K562 (cell line): ENCODE measurements at regions not wholly inside any gene's neighbourhood (a gene's known extent, or its start where the extent isn't known, plus 50 kb on each side); places are given as distances from the start of the nearest gene placed in this dataset.
A peak's percentile ranks its signal among the peaks of the same experiment; 100 is the strongest.

Experiments
- ATAC-seq: fragments of 200-7000 bp; cut with Tn5 transposase; 3 replicates; pipeline ENCODE4 v1.9.1; 2020; ENCODE audit warnings: moderate library complexity
- BruUV-seq: library from RNA; stranded (reverse); fragments of 400-500 nt; replicated peaks from 2 replicates; lab custom pipeline; 2021; lab: Mats Ljungman, UMichigan
- CTCF ChIA-PET: fragments of 300-600 bp; formaldehyde crosslinking; extraction: SDS; loops from one replicate; lab custom pipeline; 2021; ENCODE audit warnings: low intra/inter-chr PET ratio; lab: Yijun Ruan, JAX
- POLR2A ChIA-PET: fragments of 300-600, 350-650 bp; sonication (Branson Sonifier 250); formaldehyde crosslinking; extraction: SDS; loops from one replicate; lab custom pipeline; 2021; ENCODE audit warnings: antibody characterized with exemption, inconsistent platforms; lab: Yijun Ruan, JAX
- DNase-seq, 4 experiments: peaks; one replicate each; pipeline versions ENCODE4 v3.0.0 to v3.0.0-alpha.2; 2011 to 2018; ENCODE audit warnings: low spot score in 3 of 4, mixed read lengths in 3 of 4; ENCODE audit errors: extremely low read depth in 1 of 4
- FAIRE-seq: peaks from 2 replicates; lab custom pipeline; 2011; peaks lifted over from hg19 to GRCh38; lab: Jason Lieb, UNC
- H2AFZ ChIP-seq: 2 replicates; pipeline ENCODE4 v1.6.0; 2011; ENCODE audit warnings: low read depth, low read length, control low read depth, inconsistent platforms
- H3K27ac ChIP-seq: fragments of 200-600 bp; 3 replicates; pipeline ENCODE4 v1.8.0; 2011; ENCODE audit warnings: low read depth, mild to moderate bottlenecking, control low read depth, inconsistent platforms, low read length, moderate library complexity, mixed read lengths; ENCODE audit errors: extremely low read depth
- H3K27me3 ChIP-seq, 2 experiments: fragments of 300-600 bp in 1 of 2; 2 replicates in 1 of 2; 3 replicates in 1 of 2; pipeline versions ENCODE4 v1.6.0 to v1.8.0; 2011; ENCODE audit warnings: inconsistent platforms in 2 of 2, low read length in 2 of 2, mild to moderate bottlenecking in 1 of 2, mixed read lengths in 1 of 2, moderate library complexity in 1 of 2; ENCODE audit not compliant: control insufficient read depth in 2 of 2, insufficient read depth in 2 of 2
- H3K36me3 ChIP-seq: fragments of 300-600 bp; 3 replicates; pipeline ENCODE4 v1.8.0; 2011; ENCODE audit warnings: mild to moderate bottlenecking, low read length, inconsistent platforms; ENCODE audit not compliant: control insufficient read depth, insufficient read depth
- H3K4me1 ChIP-seq, 2 experiments: fragments of 200-600 bp in 1 of 2; replicated peaks in 1 of 2; 2 replicates in 1 of 2; 3 replicates in 1 of 2; pipeline versions ENCODE4 v1.5.1 to v1.8.0; 2011; ENCODE audit warnings: inconsistent platforms in 2 of 2, low read length in 2 of 2, mild to moderate bottlenecking in 1 of 2, mixed read lengths in 1 of 2, moderate library complexity in 1 of 2; ENCODE audit not compliant: control insufficient read depth in 2 of 2, insufficient read depth in 2 of 2
- H3K4me2 ChIP-seq: 2 replicates; pipeline ENCODE4 v1.6.1; 2011; ENCODE audit warnings: low read length, control low read depth, inconsistent platforms, mixed read lengths; ENCODE audit not compliant: insufficient read depth
- H3K4me3 ChIP-seq: fragments of 200-600 bp; sonication (generic), shearing (Covaris generic); 2 replicates; pipeline ENCODE4 v1.5.1; 2016; ENCODE audit warnings: control low read depth, inconsistent platforms
- H3K79me2 ChIP-seq: fragments of 200-600 bp; 3 replicates; pipeline ENCODE4 v1.8.0; 2011; ENCODE audit warnings: low read length, inconsistent platforms; ENCODE audit not compliant: control insufficient read depth, insufficient read depth
- H3K9ac ChIP-seq, 2 experiments: 2 replicates each; pipeline versions ENCODE4 v1.6.0 to v1.6.1; 2011; ENCODE audit warnings: low read depth in 2 of 2, low read length in 2 of 2, control low read depth in 1 of 2, inconsistent platforms in 1 of 2, mild to moderate bottlenecking in 1 of 2, mixed read lengths in 1 of 2; ENCODE audit not compliant: insufficient read depth in 1 of 2
- H3K9me1 ChIP-seq: one replicate; pipeline ENCODE4 v1.6.0; 2011; ENCODE audit warnings: inconsistent platforms, mild to moderate bottlenecking, low read length, moderate library complexity; ENCODE audit not compliant: control insufficient read depth, insufficient read depth
- H3K9me3 ChIP-seq: replicated peaks from 2 replicates; pipeline ENCODE4 v1.5.1; 2011; ENCODE audit warnings: low read depth, low read length, inconsistent platforms; ENCODE audit not compliant: control insufficient read depth, insufficient read depth
- H4K20me1 ChIP-seq: replicated peaks from 2 replicates; pipeline ENCODE4 v1.6.1; 2011; ENCODE audit warnings: low read length, inconsistent platforms, mixed read lengths; ENCODE audit not compliant: control insufficient read depth, insufficient read depth
- BRCA1 ChIP-seq, 2 experiments: fragments of 450-650 bp in 1 of 2; sonication (generic) in 1 of 2; formaldehyde crosslinking in 1 of 2; IDR thresholded peaks; 2 replicates each; pipeline versions ENCODE4 v1.5.0 to v1.6.1; 2017 to 2020; ENCODE audit warnings: mild to moderate bottlenecking in 1 of 2, missing genetic modification reagents in 1 of 2
- CBX8 ChIP-seq: fragments of 200-600 bp; sonication (generic); IDR thresholded peaks from 2 replicates; pipeline ENCODE4 v1.6.1; 2012; ENCODE audit warnings: borderline replicate concordance, mixed run types, low read depth, mild to moderate bottlenecking, moderate library complexity, mixed read lengths, low read length, control low read depth, inconsistent platforms; ENCODE audit not compliant: poor library complexity, severe bottlenecking; ENCODE audit errors: extremely low read depth
- CXXC5 ChIP-seq: fragments of 250-450 bp; sonication (Bioruptor Pico); IDR thresholded peaks from 2 replicates; pipeline ENCODE4 v1.8.0; 2022; ENCODE audit warnings: inconsistent platforms, mild to moderate bottlenecking, moderate library complexity
- DPF2 ChIP-seq: fragments of 450-650 bp; IDR thresholded peaks from 2 replicates; pipeline ENCODE4 v1.6.1; 2016
- E2F6 ChIP-seq, 2 experiments: IDR thresholded peaks; 2 replicates each; pipeline ENCODE4 v1.6.1; 2011; ENCODE audit warnings: borderline replicate concordance in 1 of 2, control low read depth in 1 of 2, low read depth in 1 of 2, low read length in 1 of 2, mild to moderate bottlenecking in 1 of 2, mixed read lengths in 1 of 2, moderate library complexity in 1 of 2; ENCODE audit not compliant: insufficient read depth in 1 of 2, insufficient read length in 1 of 2, poor library complexity in 1 of 2, severe bottlenecking in 1 of 2; ENCODE audit errors: extremely low read depth in 1 of 2
- EP300 ChIP-seq: IDR thresholded peaks from 2 replicates; pipeline ENCODE4 v1.6.1; 2012; ENCODE audit warnings: low read length, improper control_type of control experiment
- GATA2 ChIP-seq: sonication (generic); formaldehyde crosslinking; IDR thresholded peaks from 2 replicates; pipeline ENCODE4 v1.4.0; 2020; ENCODE audit warnings: mild to moderate bottlenecking, missing genetic modification reagents
- HDAC2 ChIP-seq: fragments of 450-650 bp; IDR thresholded peaks from 2 replicates; pipeline ENCODE4 v1.6.1; 2016; ENCODE audit warnings: mild to moderate bottlenecking
- IRF2 ChIP-seq: sonication (generic); formaldehyde crosslinking; IDR thresholded peaks from 2 replicates; pipeline ENCODE4 v1.8.1; 2022; ENCODE audit warnings: mild to moderate bottlenecking, missing genetic modification reagents
- KLF16 ChIP-seq: IDR thresholded peaks from 2 replicates; pipeline ENCODE4 v1.6.1; 2016; ENCODE audit warnings: antibody characterized with exemption
- OTX1 ChIP-seq: fragments of 450-650 bp; formaldehyde crosslinking; IDR thresholded peaks from 2 replicates; pipeline ENCODE4 v1.4.0; 2022; ENCODE audit warnings: mild to moderate bottlenecking
- RCOR1 ChIP-seq, 2 experiments: IDR thresholded peaks; 2 replicates each; pipeline ENCODE4 v1.6.1; 2012; ENCODE audit warnings: low read depth in 2 of 2, low read length in 2 of 2, borderline replicate concordance in 1 of 2, improper control_type of control experiment in 1 of 2
- SMARCA4 ChIP-seq: fragments of 450-650 bp; IDR thresholded peaks from 2 replicates; pipeline ENCODE4 v1.6.1; 2016
- SMARCE1 ChIP-seq: fragments of 450-650 bp; IDR thresholded peaks from 2 replicates; pipeline ENCODE4 v1.7.1; 2016; ENCODE audit warnings: mild to moderate bottlenecking
- TEAD4 ChIP-seq, 2 experiments: sonication (generic) in 1 of 2; formaldehyde crosslinking in 1 of 2; IDR thresholded peaks; 2 replicates each; pipeline versions ENCODE4 v1.6.1 to v1.8.0; 2012 to 2022; ENCODE audit warnings: borderline replicate concordance in 1 of 2, inconsistent platforms in 1 of 2, low read length in 1 of 2, mild to moderate bottlenecking in 1 of 2, missing genetic modification reagents in 1 of 2
- ZNF174 ChIP-seq: fragments of 250-450 bp; sonication (Bioruptor Pico); IDR thresholded peaks from 2 replicates; pipeline ENCODE4 v1.4.0; 2020; ENCODE audit warnings: mild to moderate bottlenecking
- ZNF23 ChIP-seq: fragments of 250-450 bp; sonication (Bioruptor Pico); IDR thresholded peaks from 2 replicates; pipeline ENCODE4 v1.4.0; 2020; ENCODE audit warnings: mild to moderate bottlenecking
- ZNF592 ChIP-seq: fragments of 450-650 bp; IDR thresholded peaks from 2 replicates; pipeline ENCODE4 v1.6.1; 2017; ENCODE audit warnings: antibody characterized with exemption, mild to moderate bottlenecking
- ZNF79 ChIP-seq: fragments of 250-450 bp; sonication (Bioruptor Pico); IDR thresholded peaks from 2 replicates; pipeline ENCODE4 v1.4.0; 2020; ENCODE audit warnings: low read depth, mild to moderate bottlenecking, moderate library complexity
- WGBS: fragments of 100-300 bp; shearing (Covaris generic); methylation state at CpG from one replicate; pipeline ENCODE4 v1.1.6; 2016; ENCODE audit warnings: low coverage, mixed read lengths; ENCODE audit not compliant: insufficient coverage; ENCODE audit errors: missing lambda C conversion rate; 5-methylcytosine and 5-hydroxymethylcytosine counted together
- in situ Hi-C: fragments of 300-500 bp; cut with MboI; formaldehyde crosslinking; loops from 4 replicates; pipeline ENCODE4 v1.15.0; 2018; ENCODE audit warnings: inconsistent platforms, mixed read lengths
- intact Hi-C: fragments of 100-400 bp; cut with micrococcal nuclease; formaldehyde crosslinking; loops from 2 replicates; pipeline ENCODE4 v1.14.2; 2022

- ChIA-PET CTCF (no interaction called here), POLR2A (interaction anchor here (0.6 to 1.1 kb wide), 4 partner anchors 9 to 155 kb away, joined by 3 to 5 read pairs (median 4); no protein-coding TSS in a partner anchor)
- no peak overlapping the region for H3K4me3 ChIP-seq
- no peaks in the 10 kb centered on the region; the same call in 1 of the 2 replicates for H3K9me3 ChIP-seq
- no peak overlapping the region for H3K9ac ChIP-seq
- no peaks in the 10 kb centered on the region for H4K20me1 ChIP-seq
- 0% methylated on average over 3 of the region's 7 CpGs for WGBS
- no TSS peak for BruUV-seq
- H3K9me1 ChIP-seq = no peaks in the 10 kb centered on the region
- ATAC-seq = peak; percentile 94
- no peaks in the 10 kb centered on the region; the same call in 2 of the 3 replicates for H3K36me3 ChIP-seq
- in situ Hi-C loops (no loop called here), intact Hi-C loops (loop anchor here (10.0 kb wide), 1 partner anchor 155 kb away; no protein-coding TSS in a partner anchor)
- H3K4me2 ChIP-seq = peak overlapping the region; percentile 6; the same call in 1 of the 2 replicates
- no peaks in the 10 kb centered on the region for H3K79me2 ChIP-seq
- H2AFZ ChIP-seq = no peak overlapping the region
- H3K27me3 ChIP-seq = no peaks in the 10 kb centered on the region
- peak; percentile 45 to 81 (median 61) for DNase-seq
- peak; percentile 88 for FAIRE-seq
- peaks cover 9 to 14% of the 10 kb centered on the region in 2 experiments; a peak in 4 of 5 replicates for H3K4me1 ChIP-seq
- 0 out of 3 replicates have a peak overlapping the region, but pooled peaks have one; percentile 12 for H3K27ac ChIP-seq
- no peak for TF ChIP-seq E2F6 (IDR thresholded peaks at IDR 0.05; ENCODE audit: borderline replicate concordance in 1 of 2, extremely low read depth in 1 of 2, insufficient read depth in 1 of 2, insufficient read length in 1 of 2, low read depth in 1 of 2, low read length in 1 of 2, poor library complexity in 1 of 2, severe bottlenecking in 1 of 2)
- no peak for TF ChIP-seq CBX8
- peak; percentile 50 for TF ChIP-seq SMARCE1
- no peak for TF ChIP-seq ZNF79 (CRISPR knock-in tag)
- TF ChIP-seq ZNF174 (CRISPR knock-in tag) = no peak
- TF ChIP-seq SMARCA4 = peak; percentile 74
- peak; percentile 63; the same call in 1 of the 2 replicates for TF ChIP-seq EP300
- TF ChIP-seq IRF2 (CRISPR knock-in tag) = no peak
- no peak for TF ChIP-seq OTX1 (CRISPR knock-in tag)
- peak; percentile 73 for TF ChIP-seq GATA2
- peak; percentile 84 for TF ChIP-seq DPF2
- TF ChIP-seq HDAC2 = 0 out of 2 replicates have a peak, but pooled peaks have one; percentile 42
- no peak for TF ChIP-seq BRCA1 (IDR thresholded peaks at IDR 0.05)
- TF ChIP-seq BRCA1 (CRISPR knock-in tag; IDR thresholded peaks at IDR 0.05) = no peak
- peak; percentile 87 for TF ChIP-seq TEAD4 (IDR thresholded peaks at IDR 0.05; ENCODE audit: low read length)
- no peak for TF ChIP-seq TEAD4 (CRISPR knock-in tag; IDR thresholded peaks at IDR 0.05; ENCODE audit: borderline replicate concordance)
- TF ChIP-seq ZNF23 (CRISPR knock-in tag) = no peak
- no peak for TF ChIP-seq ZNF592
- TF ChIP-seq KLF16 = peak; percentile 41; the same call in 1 of the 2 replicates
- TF ChIP-seq RCOR1 (IDR thresholded peaks at IDR 0.05; ENCODE audit: borderline replicate concordance in 1 of 2, low read depth in 2 of 2, low read length in 2 of 2) = peak in 1 of 2 experiments; percentile 71; a peak in 1 of 4 replicates
- peak; percentile 68 for TF ChIP-seq CXXC5
Measured at GRCh38 chr22:47779474-47779873, 1017.0 kb downstream of the TBC1D22A start.
